Vagina (tissue), 2 donors: ENCODE measurements at regions not wholly inside any gene's neighbourhood (a gene's known extent, or its start where the extent isn't known, plus 50 kb on each side); places are given as distances from the start of the nearest gene placed in this dataset.

Experiments used
- POLR2A ChIP-seq, 2 donors: fragments of 450-650 bp; IDR thresholded peaks; one replicate each; pipeline ENCODE4 v1.6.1; 2017; ENCODE audit warnings: antibody characterized with exemption in 2 of 2, mild to moderate bottlenecking in 2 of 2, moderate library complexity in 2 of 2
- POLR2AphosphoS5 ChIP-seq, 2 donors: sonication (generic); formaldehyde crosslinking; IDR thresholded peaks; one replicate each; pipeline ENCODE4 v1.9.0; 2017; ENCODE audit warnings: antibody characterized with exemption in 2 of 2, mild to moderate bottlenecking in 2 of 2, low read depth in 1 of 2; ENCODE audit not compliant: insufficient read depth in 1 of 2
- TF ChIP-seq, protein P1 (sequence below), 3 experiments: fragments of 450-650 bp in 2 of 3; fragments of 200-600 bp in 1 of 3; sonication (generic) in 1 of 3; IDR thresholded peaks; one replicate each; pipeline ENCODE4 v1.5.1; 2017 to 2019; ENCODE audit warnings: antibody characterized with exemption in 3 of 3, mild to moderate bottlenecking in 2 of 3, moderate library complexity in 2 of 3

- TF ChIP-seq, protein P1, sequence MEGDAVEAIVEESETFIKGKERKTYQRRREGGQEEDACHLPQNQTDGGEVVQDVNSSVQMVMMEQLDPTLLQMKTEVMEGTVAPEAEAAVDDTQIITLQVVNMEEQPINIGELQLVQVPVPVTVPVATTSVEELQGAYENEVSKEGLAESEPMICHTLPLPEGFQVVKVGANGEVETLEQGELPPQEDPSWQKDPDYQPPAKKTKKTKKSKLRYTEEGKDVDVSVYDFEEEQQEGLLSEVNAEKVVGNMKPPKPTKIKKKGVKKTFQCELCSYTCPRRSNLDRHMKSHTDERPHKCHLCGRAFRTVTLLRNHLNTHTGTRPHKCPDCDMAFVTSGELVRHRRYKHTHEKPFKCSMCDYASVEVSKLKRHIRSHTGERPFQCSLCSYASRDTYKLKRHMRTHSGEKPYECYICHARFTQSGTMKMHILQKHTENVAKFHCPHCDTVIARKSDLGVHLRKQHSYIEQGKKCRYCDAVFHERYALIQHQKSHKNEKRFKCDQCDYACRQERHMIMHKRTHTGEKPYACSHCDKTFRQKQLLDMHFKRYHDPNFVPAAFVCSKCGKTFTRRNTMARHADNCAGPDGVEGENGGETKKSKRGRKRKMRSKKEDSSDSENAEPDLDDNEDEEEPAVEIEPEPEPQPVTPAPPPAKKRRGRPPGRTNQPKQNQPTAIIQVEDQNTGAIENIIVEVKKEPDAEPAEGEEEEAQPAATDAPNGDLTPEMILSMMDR (IDR thresholded peaks at IDR 0.05), result no peak
- TF ChIP-seq POLR2A (IDR thresholded peaks at IDR 0.05), result no peak
- TF ChIP-seq POLR2AphosphoS5 (IDR thresholded peaks at IDR 0.05; ENCODE audit: insufficient read depth in 1 of 2, low read depth in 1 of 2), result no peak
These were observed 76.3 kb upstream of the PCSK1 start for GRCh38 chr5:96509316-96509715.
